Keratinocyte (primary cell): ENCODE measurements at regions not wholly inside any gene's neighbourhood (a gene's known extent, or its start where the extent isn't known, plus 50 kb on each side); places are given as distances from the start of the nearest gene placed in this dataset.
A peak's percentile ranks its signal among the peaks of the same experiment; 100 is the strongest.

ENCODE experiments used
- DNase-seq: peaks from one replicate; pipeline ENCODE4 v3.0.0-alpha.2; 2011; ENCODE audit warnings: low read depth, missing footprints, low spot score
- FAIRE-seq: peaks from 2 replicates; lab custom pipeline; 2011; peaks lifted over from hg19 to GRCh38; lab: Jason Lieb, UNC
- H2AFZ ChIP-seq: 2 replicates; pipeline ENCODE4 v1.6.0; 2012; ENCODE audit warnings: low read length, control low read depth, inconsistent platforms; ENCODE audit not compliant: control insufficient read depth
- H3K27ac ChIP-seq: 2 replicates; pipeline ENCODE4 v1.5.1; 2011; ENCODE audit warnings: low read length; ENCODE audit not compliant: control insufficient read depth, insufficient read depth
- H3K27me3 ChIP-seq: 3 replicates; pipeline ENCODE4 v1.6.0; 2011; ENCODE audit warnings: low read length; ENCODE audit not compliant: control insufficient read depth, insufficient read depth; ENCODE audit errors: extremely low read depth
- H3K36me3 ChIP-seq, 2 experiments: 2 replicates in 1 of 2; 3 replicates in 1 of 2; pipeline ENCODE4 v1.5.1; 2011; ENCODE audit warnings: low read length in 2 of 2, mild to moderate bottlenecking in 1 of 2; ENCODE audit not compliant: control insufficient read depth in 2 of 2, insufficient read depth in 2 of 2; ENCODE audit errors: extremely low read depth in 1 of 2
- H3K4me1 ChIP-seq: 3 replicates; pipeline ENCODE4 v1.5.1; 2011; ENCODE audit warnings: low read length; ENCODE audit not compliant: control insufficient read depth, insufficient read depth; ENCODE audit errors: extremely low read depth
- H3K4me2 ChIP-seq: 3 replicates; pipeline ENCODE4 v1.6.0; 2011; ENCODE audit warnings: low read depth, low read length; ENCODE audit not compliant: control insufficient read depth, insufficient read depth; ENCODE audit errors: extremely low read depth
- H3K4me3 ChIP-seq, 3 experiments: fragments of 200-600 bp in 1 of 3; sonication (generic) in 1 of 3; 2 replicates in 2 of 3; 3 replicates in 1 of 3; pipeline ENCODE4 v1.5.1; 2011 to 2016; ENCODE audit warnings: low read length in 3 of 3, mild to moderate bottlenecking in 3 of 3, control low read depth in 2 of 3, inconsistent platforms in 1 of 3, low read depth in 1 of 3, mixed read lengths in 1 of 3, mixed run types in 1 of 3, moderate library complexity in 1 of 3; ENCODE audit not compliant: control insufficient read depth in 2 of 3, insufficient read depth in 2 of 3; ENCODE audit errors: extremely low read depth in 1 of 3
- H3K79me2 ChIP-seq: 2 replicates; pipeline ENCODE4 v1.6.0; 2012; ENCODE audit warnings: low read length; ENCODE audit not compliant: control insufficient read depth, insufficient read depth
- H3K9ac ChIP-seq: 3 replicates; pipeline ENCODE4 v1.6.0; 2011; ENCODE audit warnings: low read length; ENCODE audit not compliant: control insufficient read depth, insufficient read depth; ENCODE audit errors: extremely low read depth
- H3K9me1 ChIP-seq: 3 replicates; pipeline ENCODE4 v1.6.0; 2011; ENCODE audit warnings: low read length; ENCODE audit not compliant: control insufficient read depth, insufficient read depth; ENCODE audit errors: extremely low read depth
- H3K9me3 ChIP-seq: 2 replicates; pipeline ENCODE4 v1.5.1; 2012; ENCODE audit warnings: low read depth, low read length; ENCODE audit not compliant: control insufficient read depth
- H4K20me1 ChIP-seq: 3 replicates; pipeline ENCODE4 v1.6.0; 2011; ENCODE audit warnings: low read length; ENCODE audit not compliant: control insufficient read depth, insufficient read depth; ENCODE audit errors: extremely low read depth
- EZH2 ChIP-seq: IDR thresholded peaks from one replicate; pipeline ENCODE4 v1.6.1; 2012; ENCODE audit warnings: inconsistent platforms, mild to moderate bottlenecking, low read length, moderate library complexity
- dilution Hi-C: fragments of 300-500 bp; cut with MboI; formaldehyde crosslinking; loops from one replicate; pipeline ENCODE4 v1.7.0; 2020; ENCODE audit warnings: low sequenced_read_pairs; ENCODE audit not compliant: extremely low pct_ligation_motif_present
- TF ChIP-seq, protein P1 (sequence below), 3 experiments: IDR thresholded peaks in 1 of 3; conservative IDR thresholded peaks in 1 of 3; optimal IDR thresholded peaks in 1 of 3; 2 replicates in 2 of 3; 3 replicates in 1 of 3; pipeline versions ENCODE3 to v1.5.1; 2011; ENCODE audit warnings: low read length in 3 of 3, mild to moderate bottlenecking in 3 of 3, moderate library complexity in 2 of 3, control low read depth in 1 of 3, inconsistent platforms in 1 of 3; ENCODE audit not compliant: insufficient read depth in 2 of 3; ENCODE audit errors: extremely low read depth in 1 of 3

DNA sequence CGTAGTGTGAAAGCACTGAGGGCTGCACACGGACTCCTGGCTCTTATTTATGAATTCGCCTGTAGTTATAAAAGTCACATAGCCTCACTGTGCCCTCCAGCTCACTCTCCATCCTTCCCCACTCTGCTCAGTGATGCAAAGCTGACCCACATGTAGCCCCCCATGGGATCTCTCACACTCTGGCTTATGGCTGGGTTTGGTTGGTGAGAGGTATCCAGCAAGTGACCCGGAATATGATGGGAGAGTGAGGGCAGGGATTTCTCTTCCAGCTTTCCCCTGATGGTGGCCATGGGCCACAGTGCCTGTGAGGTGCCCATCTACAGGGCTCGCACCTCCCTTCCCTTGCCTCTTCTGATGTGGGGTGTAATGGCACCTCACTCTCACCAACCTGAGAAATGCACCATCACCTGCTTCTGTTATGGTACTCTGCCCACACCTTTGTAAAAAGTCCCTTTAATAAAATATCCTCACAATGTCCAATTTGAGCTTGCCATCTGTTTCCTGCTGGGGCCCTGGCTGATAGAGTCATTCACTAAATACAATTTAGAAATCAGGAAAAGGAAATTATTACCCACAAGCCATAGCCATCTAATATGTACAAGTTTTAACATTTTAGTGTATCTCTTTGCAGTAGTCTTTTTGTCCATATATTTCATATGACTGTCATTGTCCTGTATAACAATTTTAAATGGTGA lies 93.6 kb downstream of the SCN11A start:
- Histone ChIP-seq H3K9ac (no peak overlapping the region), H3K27ac (no peak overlapping the region), H3K27me3 (no peaks in the 10 kb centered on the region), H3K79me2 (no peaks in the 10 kb centered on the region), H3K4me3 (no peak overlapping the region), H3K36me3 (no peaks in the 10 kb centered on the region), H3K4me2 (no peak overlapping the region), H3K4me1 (peaks cover 4% of the 10 kb centered on the region), H3K9me3 (no peaks in the 10 kb centered on the region), H2AFZ (no peak overlapping the region), H4K20me1 (no peaks in the 10 kb centered on the region), H3K9me1 (no peaks in the 10 kb centered on the region)
- FAIRE-seq (no peak), DNase-seq (no peak)
- dilution Hi-C loops = no loop called here
- TF ChIP-seq, protein P1, sequence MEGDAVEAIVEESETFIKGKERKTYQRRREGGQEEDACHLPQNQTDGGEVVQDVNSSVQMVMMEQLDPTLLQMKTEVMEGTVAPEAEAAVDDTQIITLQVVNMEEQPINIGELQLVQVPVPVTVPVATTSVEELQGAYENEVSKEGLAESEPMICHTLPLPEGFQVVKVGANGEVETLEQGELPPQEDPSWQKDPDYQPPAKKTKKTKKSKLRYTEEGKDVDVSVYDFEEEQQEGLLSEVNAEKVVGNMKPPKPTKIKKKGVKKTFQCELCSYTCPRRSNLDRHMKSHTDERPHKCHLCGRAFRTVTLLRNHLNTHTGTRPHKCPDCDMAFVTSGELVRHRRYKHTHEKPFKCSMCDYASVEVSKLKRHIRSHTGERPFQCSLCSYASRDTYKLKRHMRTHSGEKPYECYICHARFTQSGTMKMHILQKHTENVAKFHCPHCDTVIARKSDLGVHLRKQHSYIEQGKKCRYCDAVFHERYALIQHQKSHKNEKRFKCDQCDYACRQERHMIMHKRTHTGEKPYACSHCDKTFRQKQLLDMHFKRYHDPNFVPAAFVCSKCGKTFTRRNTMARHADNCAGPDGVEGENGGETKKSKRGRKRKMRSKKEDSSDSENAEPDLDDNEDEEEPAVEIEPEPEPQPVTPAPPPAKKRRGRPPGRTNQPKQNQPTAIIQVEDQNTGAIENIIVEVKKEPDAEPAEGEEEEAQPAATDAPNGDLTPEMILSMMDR (optimal IDR thresholded peaks at IDR 0.05 in 1 of 3, IDR thresholded peaks at IDR 0.05 in 1 of 3, conservative IDR thresholded peaks at IDR 0.05 in 1 of 3; ENCODE audit: extremely low read depth in 1 of 3, insufficient read depth in 2 of 3, low read length in 3 of 3) = no peak
- TF ChIP-seq EZH2 = no peak

DNA sequence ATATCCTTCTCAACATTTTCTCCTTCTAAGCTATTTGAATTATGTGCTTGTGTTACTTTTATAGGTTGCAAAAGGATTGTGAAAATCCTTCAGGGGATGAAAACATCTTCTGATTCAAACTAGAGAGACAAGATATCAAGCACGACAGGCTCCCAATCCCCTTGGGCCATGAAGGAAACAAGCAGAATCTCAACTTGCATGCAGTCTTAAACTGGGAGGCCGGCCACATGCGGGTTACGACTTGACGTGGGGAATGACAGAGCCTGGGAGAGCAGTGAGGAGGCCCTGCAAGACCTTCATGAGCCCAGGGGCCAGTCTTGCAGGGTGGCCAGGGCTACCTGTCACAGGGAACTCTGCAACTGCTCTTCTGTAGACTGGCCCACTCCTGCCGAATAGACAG lies 94.4 kb downstream of the SCN11A start:
- DNase-seq = no peak
- Histone ChIP-seq H3K79me2 (no peaks in the 10 kb centered on the region), H3K36me3 (no peaks in the 10 kb centered on the region), H3K9me3 (no peaks in the 10 kb centered on the region), H3K9me1 (no peaks in the 10 kb centered on the region), H3K27me3 (no peaks in the 10 kb centered on the region), H4K20me1 (no peaks in the 10 kb centered on the region), H3K27ac (no peak overlapping the region), H3K9ac (no peak overlapping the region), H2AFZ (peak overlapping the region; percentile 13), H3K4me1 (peaks cover 4% of the 10 kb centered on the region), H3K4me2 (no peak overlapping the region), H3K4me3 (no peak overlapping the region)
- TF ChIP-seq EZH2 = no peak
- TF ChIP-seq, protein P1 (optimal IDR thresholded peaks at IDR 0.05 in 1 of 3, IDR thresholded peaks at IDR 0.05 in 1 of 3, conservative IDR thresholded peaks at IDR 0.05 in 1 of 3; ENCODE audit: extremely low read depth in 1 of 3, insufficient read depth in 2 of 3, low read length in 3 of 3) = no peak
- dilution Hi-C loops = no loop called here
- FAIRE-seq = peak; percentile 73
